GM21786 (cell line): ENCODE measurements at regions not wholly inside any gene's neighbourhood (a gene's known extent, or its start where the extent isn't known, plus 50 kb on each side); places are given as distances from the start of the nearest gene placed in this dataset.

Source experiments
- ATAC-seq: cut with Tn5 transposase; IDR thresholded peaks from one replicate; pipeline ENCODE4 v1.9.1; 2021; ENCODE audit not compliant: unreplicated experiment

- no peak for ATAC-seq
Observed at GRCh38 chr3:3745693-3746092, 53.5 kb upstream of the LRRN1 start.

DNA sequence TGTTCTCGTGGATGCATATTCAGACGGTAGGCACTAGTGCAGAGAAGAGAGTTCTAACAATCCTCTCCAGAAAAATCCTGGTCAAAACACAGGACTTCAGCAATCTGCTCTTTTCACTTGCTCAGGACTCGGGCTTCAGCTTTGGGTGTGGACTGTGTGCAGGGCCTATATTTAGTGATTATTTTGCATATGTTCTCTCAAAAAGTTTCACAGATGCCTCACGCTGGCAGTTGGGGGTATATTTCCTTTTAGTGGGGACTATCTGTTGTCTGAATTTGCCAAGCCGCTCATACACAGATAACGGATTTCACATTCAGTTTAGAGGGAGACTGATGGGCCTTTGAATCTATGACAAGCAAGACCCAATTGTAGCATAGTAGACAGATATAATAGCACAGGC lies 54.4 kb upstream of the LRRN1 start:
- ATAC-seq, result no peak

DNA sequence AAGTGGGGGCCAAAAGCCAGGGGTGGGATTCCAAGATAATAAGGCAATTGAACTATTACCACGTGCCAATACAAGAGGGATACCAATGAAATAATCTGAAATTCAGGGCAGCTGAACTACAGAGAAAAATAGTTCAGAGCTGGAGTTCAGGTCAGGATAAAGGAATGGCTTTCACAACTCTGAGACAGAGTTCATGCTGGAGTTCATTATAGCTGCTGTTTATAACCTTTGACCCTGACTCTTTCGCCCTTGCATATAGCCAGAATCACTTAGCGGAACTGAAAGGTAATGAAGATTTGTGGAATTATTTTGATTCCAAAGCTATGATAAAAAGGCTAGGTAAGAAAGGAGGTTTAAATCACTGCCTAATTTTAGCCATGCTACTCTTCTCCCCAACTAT lies 55.5 kb upstream of the LRRN1 start:
- ATAC-seq, result no peak

- no peak for ATAC-seq
Observed at GRCh38 chr3:3740061-3740460, 59.2 kb upstream of the LRRN1 start.

GRCh38 chr3:3739330-3740060 lies 59.7 kb upstream of the LRRN1 start:
- no peak for ATAC-seq

DNA sequence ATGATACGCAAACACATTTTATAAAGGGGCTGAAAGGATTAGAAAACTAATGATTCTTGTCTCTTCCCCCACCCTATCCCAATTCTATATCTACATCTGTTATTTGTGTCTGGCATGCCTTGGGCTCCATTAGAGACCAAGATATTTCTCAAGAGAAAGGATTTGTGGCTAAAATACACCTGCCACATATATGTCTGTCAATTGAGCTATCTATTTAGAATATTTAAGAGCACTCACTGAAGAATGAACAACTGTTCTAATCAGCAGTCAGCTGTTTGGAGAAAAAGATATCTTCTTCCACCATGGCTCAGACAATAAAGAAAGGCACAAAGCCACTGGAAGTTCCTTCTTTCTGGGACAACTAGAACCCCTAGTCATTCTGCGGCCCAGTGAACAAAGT lies 61.7 kb upstream of the LRRN1 start:
- ATAC-seq, result no peak

GRCh38 chr3:3735919-3736318 lies 63.3 kb upstream of the LRRN1 start:
- no peak for ATAC-seq

DNA sequence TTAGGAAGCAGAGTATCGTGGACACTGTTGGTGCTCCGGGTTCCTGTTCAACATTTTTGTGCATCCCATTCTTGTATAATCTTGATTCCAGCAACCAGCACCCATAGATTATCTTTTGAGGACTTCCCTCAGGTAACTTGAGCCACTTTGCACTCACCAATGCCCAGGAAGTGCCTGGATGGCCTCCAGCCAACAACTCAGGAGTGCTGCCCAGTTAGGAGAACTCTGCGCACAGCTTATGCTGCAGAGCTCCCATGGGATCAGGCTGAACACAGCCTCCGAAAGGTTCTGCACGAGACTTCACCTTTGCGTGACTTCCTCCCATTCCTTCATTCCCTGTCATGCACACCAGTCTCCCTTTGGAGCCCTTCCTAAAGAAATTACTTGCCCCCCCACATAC lies 64.3 kb upstream of the LRRN1 start:
- no peak for ATAC-seq

DNA sequence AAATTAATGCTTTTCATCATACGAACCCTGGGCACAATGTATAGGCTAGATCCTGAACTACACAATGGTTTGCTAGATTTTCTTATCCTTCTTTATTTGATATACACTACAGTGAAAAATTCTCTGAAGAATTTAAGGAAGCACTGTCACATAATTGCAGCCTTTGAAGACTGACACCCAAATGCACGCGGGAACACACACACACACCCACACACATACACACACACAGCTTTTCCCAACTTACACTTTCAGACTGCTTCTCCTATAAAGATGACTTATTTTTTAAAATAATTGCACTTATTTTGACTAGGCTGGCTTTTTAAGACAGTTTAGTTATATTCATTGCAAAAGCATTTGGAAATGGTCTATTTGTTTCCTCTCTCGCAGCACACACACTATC lies 70.0 kb upstream of the LRRN1 start:
- ATAC-seq, result no peak

DNA sequence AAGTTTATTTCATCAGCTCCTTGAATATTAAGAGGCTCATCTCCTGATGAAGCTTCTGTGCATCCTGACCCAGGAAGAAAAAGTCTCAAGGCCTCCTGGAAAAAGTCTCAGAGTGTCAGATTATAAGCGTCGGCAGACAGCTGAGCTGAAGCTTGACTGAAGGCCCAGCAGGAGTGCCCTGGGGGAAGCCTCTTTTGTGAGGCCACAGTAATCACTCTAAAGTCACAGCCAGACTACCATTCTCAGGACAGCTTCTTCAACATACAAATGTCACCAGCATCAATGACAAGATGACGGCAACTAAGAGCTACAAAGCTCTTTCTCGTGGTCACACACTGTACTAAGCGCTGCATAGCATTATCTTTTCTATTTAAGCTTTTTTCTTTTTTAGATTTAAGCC lies 72.7 kb upstream of the LRRN1 start:
- no peak for ATAC-seq

DNA sequence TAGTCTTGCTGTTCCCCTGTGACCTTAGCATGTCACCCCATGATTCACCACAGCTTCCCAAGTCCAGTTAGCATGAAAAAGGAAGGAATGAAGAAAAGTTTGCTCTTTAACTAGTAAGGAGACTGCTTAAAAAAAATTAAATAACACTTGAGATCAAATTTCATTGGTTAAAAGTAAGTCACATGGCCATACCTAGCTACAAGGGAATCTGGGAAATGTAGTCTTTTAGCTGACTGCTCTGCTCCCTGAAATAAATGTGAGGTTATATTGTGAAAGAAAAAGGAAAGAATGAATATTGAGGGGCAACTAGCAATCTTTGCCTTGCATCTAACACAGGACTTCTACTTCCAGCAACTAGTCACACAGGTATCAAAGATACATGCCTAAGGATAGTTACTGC lies 84.7 kb upstream of the LRRN1 start:
- no peak for ATAC-seq

GRCh38 chr3:3712971-3713370 lies 86.3 kb upstream of the LRRN1 start:
- no peak for ATAC-seq

DNA sequence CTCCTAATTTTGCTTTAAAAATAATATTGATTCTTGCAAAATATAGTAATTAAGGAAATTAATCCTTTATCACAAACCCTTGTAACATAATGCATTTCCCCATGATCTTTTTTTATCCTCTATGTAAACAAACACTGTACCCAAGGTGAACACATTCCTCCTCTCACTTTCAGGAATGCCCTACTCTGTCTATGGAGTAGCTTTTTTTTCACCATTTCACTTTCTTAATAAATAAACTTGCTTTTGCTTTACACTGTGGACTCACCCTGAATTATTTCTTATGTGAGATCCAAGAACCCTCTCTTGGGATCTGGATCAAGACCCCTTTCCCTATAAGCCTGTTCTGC lies 90.5 kb upstream of the LRRN1 start:
- ATAC-seq, result no peak

DNA sequence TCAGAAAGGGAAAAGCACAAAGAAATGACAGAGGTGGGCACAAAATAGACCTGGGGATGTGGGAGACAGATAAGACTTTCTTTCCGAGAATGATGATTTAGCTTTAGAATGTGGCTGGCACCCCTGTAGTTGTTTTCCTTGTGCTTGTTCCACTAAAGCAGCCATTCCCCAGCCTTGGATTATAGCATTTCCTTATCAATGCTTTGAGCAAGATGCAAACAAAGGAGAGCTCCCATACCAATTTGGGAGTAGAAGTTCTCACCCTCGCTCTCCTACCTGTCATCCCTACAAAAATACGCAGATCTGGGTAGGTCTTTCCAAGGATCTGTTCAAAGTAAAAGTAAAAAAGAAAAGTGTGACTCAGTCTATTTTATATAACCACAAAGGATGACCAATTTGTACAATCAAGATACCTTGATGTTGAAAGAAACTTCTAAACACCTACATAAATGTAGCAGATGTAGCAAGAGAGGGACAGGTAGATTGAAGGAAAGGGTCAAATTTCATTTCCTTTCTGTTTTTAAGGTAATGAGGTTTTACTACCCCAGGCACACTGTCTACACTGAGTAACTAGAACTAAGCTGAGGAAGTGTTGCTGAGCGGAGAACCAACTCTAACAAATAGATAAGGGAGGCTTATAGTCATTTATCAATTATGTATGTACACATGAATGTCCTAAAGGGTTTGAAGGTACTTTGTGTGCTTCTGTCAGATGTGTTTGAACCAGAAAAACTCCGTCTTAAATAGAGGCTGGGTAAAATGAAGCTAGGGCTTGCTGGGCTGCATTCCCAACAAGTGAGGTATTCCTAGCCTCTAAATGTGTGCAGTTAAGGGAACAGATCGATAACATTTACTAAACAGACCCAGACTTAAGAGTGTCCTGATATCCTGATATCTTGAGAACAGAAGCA lies 91.1 kb upstream of the LRRN1 start:
- ATAC-seq, result no peak

GRCh38 chr3:3705090-3705775 lies 94.0 kb upstream of the LRRN1 start:
- ATAC-seq, result no peak

GRCh38 chr3:3701949-3702348 lies 97.3 kb upstream of the LRRN1 start:
- no peak for ATAC-seq

DNA sequence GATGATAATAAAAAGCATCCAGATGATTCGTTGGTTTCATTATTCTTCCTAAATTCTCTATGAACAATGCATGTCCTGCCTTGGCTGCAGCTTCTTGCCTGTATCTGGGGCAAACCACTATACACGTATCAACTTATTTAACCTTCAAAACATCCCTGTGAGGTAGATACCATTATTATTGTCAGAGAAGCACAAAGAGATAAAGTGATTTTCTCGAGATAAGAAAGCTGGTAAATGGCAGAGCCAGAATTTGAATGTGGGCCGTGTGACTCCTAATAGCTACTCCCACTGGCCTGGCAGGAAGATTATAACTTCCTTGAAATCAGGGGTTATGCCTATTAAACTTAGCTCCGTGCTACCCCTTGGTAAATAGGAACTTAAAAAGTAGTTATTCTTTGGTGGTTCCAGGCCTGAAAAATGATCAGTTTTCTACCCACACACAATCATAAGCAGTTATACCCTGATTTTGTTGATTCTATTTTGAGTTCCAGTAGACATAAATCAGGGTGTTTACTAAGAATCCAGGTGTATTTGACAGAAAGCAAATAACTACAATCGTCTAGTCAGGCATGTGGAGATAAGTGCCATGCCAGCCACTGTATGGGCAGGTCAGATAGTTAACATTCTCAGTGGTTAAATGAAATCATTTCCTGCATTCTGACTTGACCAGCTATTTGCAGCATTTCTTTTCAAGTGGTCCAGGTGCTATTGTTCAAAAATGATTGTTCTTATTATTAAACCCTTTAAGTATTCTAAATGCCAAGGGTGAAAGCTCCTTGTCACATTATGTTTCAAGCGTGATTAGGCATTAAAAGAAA lies 99.2 kb upstream of the LRRN1 start:
- ATAC-seq, result no peak

GRCh38 chr3:3699407-3699806 lies 99.8 kb upstream of the LRRN1 start:
- ATAC-seq, result no peak

DNA sequence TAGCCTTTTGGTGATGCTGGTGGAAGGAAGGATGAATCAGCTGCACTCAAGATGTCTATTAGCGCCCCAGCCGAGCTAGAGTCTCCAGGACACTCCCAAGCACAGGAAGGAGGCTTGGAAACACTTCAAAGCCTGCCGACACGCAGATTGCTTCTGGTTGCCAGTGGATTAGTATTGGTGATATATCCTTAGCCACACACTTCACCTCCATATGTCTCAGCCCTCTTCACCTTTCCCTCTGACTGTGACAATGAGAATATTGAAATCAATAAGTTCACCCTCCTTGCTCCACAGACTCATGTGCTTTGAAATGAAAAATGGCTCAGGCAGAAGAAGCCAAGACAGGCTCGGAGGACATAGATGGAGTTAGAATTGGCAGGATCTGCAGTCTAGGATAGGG lies 102.9 kb upstream of the LRRN1 start:
- no peak for ATAC-seq

GRCh38 chr3:3693593-3693992 lies 105.6 kb upstream of the LRRN1 start:
- no peak for ATAC-seq
